ENCODE measurements at regions not wholly inside any gene's neighbourhood (a gene's known extent, or its start where the extent isn't known, plus 50 kb on each side); places are given as distances from the start of the nearest gene placed in this dataset.

GRCh38 chr6:167768471-167769215 is 58.1 kb upstream of the AFDN start:
- TF ChIP-seq CTCF (IDR thresholded peaks at IDR 0.05) (no peak), POLR2A (IDR thresholded peaks at IDR 0.05) (no peak)

All from adrenal gland (tissue), 5 donors.